ENCODE measurements at regions not wholly inside any gene's neighbourhood (a gene's known extent, or its start where the extent isn't known, plus 50 kb on each side); places are given as distances from the start of the nearest gene placed in this dataset.

- H3K27me3 ChIP-seq (ENCODE audit: low read depth): no peaks in the 10 kb centered on the region
- no peak for ATAC-seq
- H3K36me3 ChIP-seq: no peaks in the 10 kb centered on the region
- no peaks in the 10 kb centered on the region for H3K9me3 ChIP-seq
- intact Hi-C loops (cut with DNase I): no loop called here
- no peak for TF ChIP-seq CTCF (IDR thresholded peaks at IDR 0.05)
- H3K4me3 ChIP-seq: no peak overlapping the region
- no peaks in the 10 kb centered on the region for H3K4me1 ChIP-seq
- no peak for DNase-seq
- no peak overlapping the region for H3K27ac ChIP-seq
Observed at GRCh38 chr15:95758451-95758850, 572.0 kb upstream of the NR2F2 start.

- intact Hi-C loops (cut with DNase I): no loop called here
- no peak overlapping the region for H3K27ac ChIP-seq
Observed at GRCh38 chr15:95758851-95759250, 571.6 kb upstream of the NR2F2 start.

GRCh38 chr15:95760508-95760907 lies 570.0 kb upstream of the NR2F2 start:
- H3K9me3 ChIP-seq: no peaks in the 10 kb centered on the region
- H3K4me1 ChIP-seq: no peaks in the 10 kb centered on the region
- no peaks in the 10 kb centered on the region for H3K27me3 ChIP-seq (ENCODE audit: low read depth)
- ATAC-seq (no peak), DNase-seq (no peak)
- H3K4me3 ChIP-seq: no peak overlapping the region
- H3K36me3 ChIP-seq: no peaks in the 10 kb centered on the region
- no peak for TF ChIP-seq CTCF (IDR thresholded peaks at IDR 0.05)
- intact Hi-C loops (cut with DNase I): no loop called here
- H3K27ac ChIP-seq: no peak overlapping the region

More at GRCh38 chr15:95758851-95759250, 571.6 kb upstream of the NR2F2 start:
- Histone ChIP-seq H3K36me3 (no peaks in the 10 kb centered on the region), H3K4me3 (no peak overlapping the region), H3K9me3 (no peaks in the 10 kb centered on the region), H3K27me3 (ENCODE audit: low read depth) (no peaks in the 10 kb centered on the region), H3K4me1 (no peaks in the 10 kb centered on the region)
- DNase-seq: no peak
- no peak for ATAC-seq
- no peak for TF ChIP-seq CTCF (IDR thresholded peaks at IDR 0.05)

- intact Hi-C loops (cut with DNase I): no loop called here
- Histone ChIP-seq H3K36me3 (no peaks in the 10 kb centered on the region), H3K4me3 (no peak overlapping the region), H3K27me3 (ENCODE audit: low read depth) (no peaks in the 10 kb centered on the region), H3K4me1 (no peaks in the 10 kb centered on the region), H3K9me3 (no peaks in the 10 kb centered on the region), H3K27ac (no peak overlapping the region)
- DNase-seq (no peak), ATAC-seq (no peak)
- no peak for TF ChIP-seq CTCF (IDR thresholded peaks at IDR 0.05)
Observed at GRCh38 chr15:95761501-95762165, 568.9 kb upstream of the NR2F2 start.

GRCh38 chr15:95763426-95763825 lies 567.1 kb upstream of the NR2F2 start:
- TF ChIP-seq CTCF (IDR thresholded peaks at IDR 0.05): no peak
- Histone ChIP-seq H3K36me3 (no peaks in the 10 kb centered on the region), H3K27me3 (ENCODE audit: low read depth) (no peaks in the 10 kb centered on the region), H3K9me3 (no peaks in the 10 kb centered on the region), H3K4me1 (no peaks in the 10 kb centered on the region), H3K27ac (no peak overlapping the region), H3K4me3 (no peak overlapping the region)
- DNase-seq (no peak), ATAC-seq (no peak)
- intact Hi-C loops (cut with DNase I): no loop called here

Measured in lower lobe of right lung (tissue), 2 donors.